CD4-positive, alpha-beta memory T cell (primary cell): ENCODE measurements at regions not wholly inside any gene's neighbourhood (a gene's known extent, or its start where the extent isn't known, plus 50 kb on each side); places are given as distances from the start of the nearest gene placed in this dataset.

Experiments
- CTCF ChIA-PET: fragments of 350-600 bp; sonication (Branson Sonifier 250); formaldehyde crosslinking; loops from one replicate; lab custom pipeline; 2021; ENCODE audit warnings: inconsistent platforms; ENCODE audit not compliant: partially characterized antibody; lab: Charles Lee
- POLR2A ChIA-PET: fragments of 350-600 bp; sonication (Branson Sonifier 250); formaldehyde crosslinking; loops from one replicate; lab custom pipeline; 2021; ENCODE audit not compliant: partially characterized antibody; lab: Charles Lee
- DNase-seq, 5 donors: peaks; one replicate each; pipeline versions ENCODE4 v3.0.0 to v3.0.0-alpha.2; 2020 to 2022; ENCODE audit warnings: mixed read lengths in 1 of 5
- H3K27ac ChIP-seq: one replicate; pipeline ENCODE4 v1.7.0; 2013; ENCODE audit warnings: low read depth, low read length
- H3K27me3 ChIP-seq: 2 replicates; pipeline ENCODE4 v1.7.0; 2013; ENCODE audit warnings: mild to moderate bottlenecking, low read length, moderate library complexity; ENCODE audit not compliant: insufficient read depth
- H3K36me3 ChIP-seq: 2 replicates; pipeline ENCODE4 v1.7.0; 2013; ENCODE audit warnings: mild to moderate bottlenecking, low read length, moderate library complexity; ENCODE audit not compliant: insufficient read depth
- H3K4me1 ChIP-seq: 2 replicates; pipeline ENCODE4 v1.7.0; 2013; ENCODE audit warnings: mild to moderate bottlenecking, low read length, moderate library complexity; ENCODE audit not compliant: insufficient read depth
- H3K4me3 ChIP-seq, 2 donors: one replicate each; pipeline ENCODE4 v1.7.0; 2013; ENCODE audit warnings: low read length in 2 of 2, mild to moderate bottlenecking in 1 of 2
- H3K9me3 ChIP-seq, 2 donors: one replicate each; pipeline ENCODE4 v1.7.0; 2013; ENCODE audit warnings: low read length in 2 of 2, control low read depth in 1 of 2; ENCODE audit not compliant: control insufficient read depth in 1 of 2
- H3K27ac Mint-ChIP-seq, 7 donors: one replicate each; pipeline ENCODE4 v1.8.0; 2020 to 2021; ENCODE audit warnings: mixed read lengths in 7 of 7, mild to moderate bottlenecking in 6 of 7, inconsistent platforms in 3 of 7, moderate library complexity in 3 of 7
- H3K27me3 Mint-ChIP-seq, 2 donors: one replicate each; pipeline ENCODE4 v1.8.0; 2020 to 2021; ENCODE audit warnings: mixed read lengths in 2 of 2
- H3K36me3 Mint-ChIP-seq, 2 donors: one replicate each; pipeline ENCODE4 v1.8.0; 2020 to 2021; ENCODE audit warnings: mixed read lengths in 2 of 2, inconsistent platforms in 1 of 2, mild to moderate bottlenecking in 1 of 2
- H3K4me1 Mint-ChIP-seq, 4 donors: one replicate each; pipeline ENCODE4 v1.8.0; 2020 to 2021; ENCODE audit warnings: mixed read lengths in 4 of 4, mild to moderate bottlenecking in 1 of 4
- H3K4me3 Mint-ChIP-seq, 8 donors: one replicate each; pipeline ENCODE4 v1.8.0; 2020 to 2021; ENCODE audit warnings: mixed read lengths in 8 of 8, mild to moderate bottlenecking in 7 of 8, moderate library complexity in 6 of 8, inconsistent platforms in 3 of 8
- H3K9me3 Mint-ChIP-seq, 8 donors: one replicate each; pipeline ENCODE4 v1.8.0; 2020 to 2021; ENCODE audit warnings: mixed read lengths in 8 of 8, mild to moderate bottlenecking in 5 of 8, inconsistent platforms in 3 of 8, moderate library complexity in 1 of 8
- intact Hi-C: fragments of 100-400 bp; cut with micrococcal nuclease; formaldehyde crosslinking; loops from one replicate; pipeline ENCODE4 v1.15.1; 2023

DNA sequence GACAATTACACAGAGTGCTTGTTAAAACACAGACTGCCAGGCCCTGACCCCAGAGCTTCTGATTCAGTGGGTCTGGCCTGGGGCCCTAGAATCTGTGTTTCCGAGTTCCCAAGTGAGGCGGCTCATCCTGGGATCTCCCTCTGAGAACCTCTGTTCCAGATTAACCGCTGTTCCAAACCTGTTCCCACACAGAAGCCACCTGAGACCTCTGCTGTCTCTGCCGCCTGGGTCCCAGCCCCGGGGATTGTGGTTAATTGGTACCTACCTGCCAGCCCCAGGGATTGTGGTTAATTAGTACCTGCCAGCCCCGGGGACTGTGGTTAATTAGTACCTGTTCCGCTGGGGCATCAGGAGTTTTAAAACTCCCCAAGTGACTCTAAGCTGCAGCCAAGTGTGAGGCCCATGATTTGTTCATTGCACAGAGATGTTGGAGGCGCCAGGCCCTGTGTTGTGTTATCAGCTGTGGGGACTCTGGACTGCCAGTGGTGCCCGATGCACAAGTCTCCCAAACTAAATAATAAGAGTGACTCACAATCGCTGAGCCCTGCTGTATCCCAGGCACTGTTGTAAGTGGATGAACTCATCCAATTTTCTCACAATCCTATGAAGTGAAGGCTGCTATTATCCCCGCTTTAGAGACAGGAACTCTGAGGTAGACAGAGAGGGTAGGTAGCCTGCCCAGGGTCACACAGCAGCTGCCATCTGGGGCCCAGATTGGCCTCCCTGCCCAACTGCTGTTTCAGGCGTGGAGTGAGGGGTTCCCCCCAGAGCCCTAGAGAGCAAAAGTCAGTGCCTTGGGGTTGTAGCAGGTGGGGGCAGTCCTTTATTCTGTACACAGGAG, 219.7 kb downstream of the IRF8 start:
- CTCF ChIA-PET: no interaction called here
- H3K9me3 ChIP-seq: no peaks in the 10 kb centered on the region
- no peak overlapping the region for H3K27ac Mint-ChIP-seq
- no peaks in the 10 kb centered on the region for H3K36me3 Mint-ChIP-seq
- H3K4me3 Mint-ChIP-seq: no peak overlapping the region
- no peaks in the 10 kb centered on the region for H3K4me1 ChIP-seq
- H3K27ac ChIP-seq: no peak overlapping the region
- POLR2A ChIA-PET: no interaction called here
- H3K36me3 ChIP-seq: no peaks in the 10 kb centered on the region
- peaks cover 4 to 6% of the 10 kb centered on the region in 2 donors for H3K27me3 Mint-ChIP-seq
- DNase-seq: no peak
- H3K27me3 ChIP-seq: no peaks in the 10 kb centered on the region
- no peaks in the 10 kb centered on the region for H3K9me3 Mint-ChIP-seq
- intact Hi-C loops: no loop called here
- no peak overlapping the region for H3K4me3 ChIP-seq
- H3K4me1 Mint-ChIP-seq: no peaks in the 10 kb centered on the region

DNA sequence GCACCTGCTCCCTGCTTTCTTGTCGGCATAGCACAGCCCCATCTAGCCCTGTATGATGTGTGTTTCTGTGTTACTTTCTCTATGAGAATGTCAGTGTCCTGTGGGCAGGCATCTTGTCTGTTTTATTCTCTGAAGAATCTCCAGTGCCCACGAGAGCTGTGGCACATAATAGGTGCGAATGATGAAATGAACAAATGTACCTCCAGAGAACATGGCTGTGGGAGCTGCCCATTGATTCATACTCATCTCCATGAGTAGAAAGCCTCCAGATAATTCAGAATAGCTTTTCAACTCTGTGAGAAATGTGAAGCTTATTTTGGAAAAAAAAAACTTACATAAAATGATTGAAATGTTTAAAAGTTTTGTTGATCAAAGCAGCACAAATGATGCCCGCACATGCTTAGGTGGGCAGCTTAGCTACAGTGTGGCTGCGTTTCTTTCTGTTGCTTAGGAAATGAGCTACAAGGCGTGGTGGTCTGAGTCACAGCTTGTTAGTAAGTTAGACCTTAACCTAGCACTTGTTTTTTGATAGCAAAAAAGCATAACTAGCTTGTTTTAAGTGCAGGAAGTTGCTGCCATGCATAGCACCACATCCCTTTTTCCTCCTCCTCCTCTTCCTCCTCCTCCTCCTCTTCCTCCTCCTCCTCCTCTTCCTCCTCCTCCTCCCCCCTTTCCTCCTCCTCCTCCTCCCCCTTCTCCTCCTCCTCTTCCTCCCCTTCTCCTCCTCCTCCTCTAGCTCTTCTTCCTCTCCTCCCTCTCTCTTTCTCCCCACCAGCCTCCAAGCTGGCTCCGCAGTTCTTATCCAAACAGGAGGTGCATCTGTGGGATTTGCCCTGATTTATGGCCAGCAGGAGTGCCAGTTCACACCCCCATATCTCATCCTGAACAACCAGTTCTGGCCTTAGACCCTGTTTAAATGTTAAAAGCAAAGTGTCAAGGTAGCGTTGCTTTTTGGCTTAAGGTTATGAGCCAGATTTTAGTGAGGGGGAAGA, 221.5 kb downstream of the IRF8 start:
- POLR2A ChIA-PET: no interaction called here
- Histone ChIP-seq H3K4me1 (no peaks in the 10 kb centered on the region), H3K36me3 (no peaks in the 10 kb centered on the region), H3K9me3 (no peaks in the 10 kb centered on the region), H3K27ac (no peak overlapping the region), H3K4me3 (no peak overlapping the region), H3K27me3 (no peaks in the 10 kb centered on the region)
- Mint-ChIP-seq H3K9me3 (no peaks in the 10 kb centered on the region), H3K27me3 (peaks cover 5 to 7% of the 10 kb centered on the region in 2 donors), H3K4me1 (no peaks in the 10 kb centered on the region), H3K36me3 (no peaks in the 10 kb centered on the region), H3K27ac (no peak overlapping the region), H3K4me3 (no peak overlapping the region)
- intact Hi-C loops: no loop called here
- DNase-seq: no peak
- CTCF ChIA-PET: no interaction called here

GRCh38 chr16:86121374-86122010, 222.5 kb downstream of the IRF8 start:
- H3K36me3 ChIP-seq: no peaks in the 10 kb centered on the region
- no peaks in the 10 kb centered on the region for H3K9me3 Mint-ChIP-seq
- no peak for DNase-seq
- H3K4me3 ChIP-seq: no peak overlapping the region
- CTCF ChIA-PET: no interaction called here
- H3K4me1 Mint-ChIP-seq: no peaks in the 10 kb centered on the region
- H3K4me1 ChIP-seq: no peaks in the 10 kb centered on the region
- POLR2A ChIA-PET: no interaction called here
- no peaks in the 10 kb centered on the region for H3K27me3 ChIP-seq
- H3K27me3 Mint-ChIP-seq: peaks cover 5 to 7% of the 10 kb centered on the region in 2 donors
- intact Hi-C loops: no loop called here
- no peak overlapping the region for H3K27ac Mint-ChIP-seq
- no peaks in the 10 kb centered on the region for H3K9me3 ChIP-seq
- H3K4me3 Mint-ChIP-seq: no peak overlapping the region
- no peaks in the 10 kb centered on the region for H3K36me3 Mint-ChIP-seq
- H3K27ac ChIP-seq: no peak overlapping the region

DNA sequence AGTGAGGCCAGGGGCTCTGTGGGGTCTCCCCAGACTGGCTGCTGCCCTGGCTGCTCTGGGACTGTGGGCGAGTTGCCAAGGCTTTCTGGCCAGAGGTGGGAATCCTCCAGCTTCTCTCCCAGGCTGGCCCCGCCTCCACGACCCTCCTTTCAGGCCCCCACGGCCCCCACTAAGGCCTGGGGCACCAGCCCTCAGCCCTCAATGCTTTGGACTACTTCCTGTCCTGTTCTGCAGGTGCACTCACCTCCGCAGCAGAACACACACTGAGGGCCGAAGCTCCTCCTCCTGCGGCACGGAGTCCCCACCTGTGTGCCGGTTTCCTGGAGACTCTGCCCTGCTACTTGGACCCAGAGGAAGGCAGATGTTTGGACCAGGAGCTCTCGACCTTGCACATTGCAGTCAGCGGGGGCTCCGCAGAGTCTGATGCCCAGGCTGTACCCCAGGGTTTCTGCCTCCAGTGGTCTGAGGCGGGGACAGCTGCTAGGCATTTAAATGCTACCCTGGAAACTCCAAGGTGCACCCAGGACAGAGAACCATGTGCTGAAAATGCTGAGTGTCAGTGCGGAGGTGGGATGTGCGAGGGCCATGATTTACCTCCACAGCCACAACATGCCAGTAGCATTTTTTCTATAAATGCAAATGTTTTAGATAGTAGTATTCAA, 223.8 kb downstream of the IRF8 start:
- Mint-ChIP-seq H3K4me3 (no peak overlapping the region), H3K4me1 (no peaks in the 10 kb centered on the region), H3K27ac (no peak overlapping the region), H3K36me3 (no peaks in the 10 kb centered on the region), H3K9me3 (no peaks in the 10 kb centered on the region), H3K27me3 (peaks cover 7 to 12% of the 10 kb centered on the region in 2 donors)
- ChIA-PET CTCF (interaction anchor here (1.0 kb wide), 1 partner anchor 398 kb away, joined by 3 read pairs; no protein-coding TSS in a partner anchor), POLR2A (no interaction called here)
- Histone ChIP-seq H3K9me3 (no peaks in the 10 kb centered on the region), H3K36me3 (no peaks in the 10 kb centered on the region), H3K27ac (no peak overlapping the region), H3K4me1 (no peaks in the 10 kb centered on the region), H3K27me3 (no peaks in the 10 kb centered on the region), H3K4me3 (no peak overlapping the region)
- intact Hi-C loops: no loop called here
- no peak for DNase-seq

GRCh38 chr16:86124321-86124720, 225.4 kb downstream of the IRF8 start:
- Mint-ChIP-seq H3K4me1 (no peaks in the 10 kb centered on the region), H3K9me3 (no peaks in the 10 kb centered on the region), H3K36me3 (no peaks in the 10 kb centered on the region), H3K4me3 (no peak overlapping the region), H3K27ac (no peak overlapping the region), H3K27me3 (peaks cover 5 to 12% of the 10 kb centered on the region in 2 donors)
- Histone ChIP-seq H3K4me1 (no peaks in the 10 kb centered on the region), H3K27ac (no peak overlapping the region), H3K36me3 (no peaks in the 10 kb centered on the region), H3K9me3 (no peaks in the 10 kb centered on the region), H3K4me3 (no peak overlapping the region), H3K27me3 (no peaks in the 10 kb centered on the region)
- no peak for DNase-seq
- intact Hi-C loops: no loop called here
- POLR2A ChIA-PET: no interaction called here
- CTCF ChIA-PET: no interaction called here

DNA sequence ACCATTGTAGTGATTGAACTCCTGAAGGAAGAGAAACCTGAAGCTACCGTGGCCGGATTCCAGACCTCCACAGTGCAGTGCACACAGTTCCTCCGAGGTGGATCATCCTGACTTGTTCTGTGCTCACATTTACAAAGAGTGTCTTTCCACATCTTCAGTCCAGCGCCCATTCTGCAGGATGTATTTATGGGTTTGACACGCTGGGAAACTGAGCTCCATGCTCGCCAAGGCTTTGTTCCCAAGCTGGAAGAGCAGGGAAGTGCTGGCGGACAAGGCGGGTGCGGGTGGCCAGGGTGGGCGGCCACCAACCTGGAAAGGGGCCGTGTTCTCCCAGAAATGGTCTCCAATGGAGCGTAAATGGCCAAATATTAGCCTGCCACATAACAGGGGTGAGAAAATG, 227.9 kb downstream of the IRF8 start:
- Mint-ChIP-seq H3K9me3 (no peaks in the 10 kb centered on the region), H3K36me3 (no peaks in the 10 kb centered on the region), H3K4me1 (no peaks in the 10 kb centered on the region), H3K4me3 (no peak overlapping the region), H3K27ac (no peak overlapping the region), H3K27me3 (peaks cover 7 to 13% of the 10 kb centered on the region in 2 donors)
- Histone ChIP-seq H3K4me3 (no peak overlapping the region), H3K27ac (no peak overlapping the region), H3K9me3 (no peaks in the 10 kb centered on the region), H3K36me3 (no peaks in the 10 kb centered on the region), H3K27me3 (no peaks in the 10 kb centered on the region), H3K4me1 (no peaks in the 10 kb centered on the region)
- ChIA-PET CTCF (no interaction called here), POLR2A (no interaction called here)
- DNase-seq: no peak
- intact Hi-C loops: no loop called here
